ENCODE measurements at regions not wholly inside any gene's neighbourhood (a gene's known extent, or its start where the extent isn't known, plus 50 kb on each side); places are given as distances from the start of the nearest gene placed in this dataset.

- Histone ChIP-seq H3K9me3 (no peaks in the 10 kb centered on the region), H3K36me3 (no peaks in the 10 kb centered on the region), H3K9ac (ENCODE audit: low read depth in 2 of 2, low read length in 2 of 2) (no peak overlapping the region), H3K4me3 (no peak overlapping the region), H3K27me3 (no peaks in the 10 kb centered on the region), H3K4me1 (no peaks in the 10 kb centered on the region), H3K27ac (no peak overlapping the region)
- intact Hi-C loops (cut with DNase I) = no loop called here
- no peak for TF ChIP-seq CTCF (IDR thresholded peaks at IDR 0.05)
- DNase-seq = no peak
Observed at GRCh38 chrX:149073479-149073878, 431.6 kb downstream of the IDS start.

GRCh38 chrX:149069899-149070298 lies 435.2 kb downstream of the IDS start:
- Histone ChIP-seq H3K9me3 (no peaks in the 10 kb centered on the region), H3K27me3 (no peaks in the 10 kb centered on the region), H3K9ac (ENCODE audit: low read depth in 2 of 2, low read length in 2 of 2) (no peak overlapping the region), H3K4me3 (no peak overlapping the region), H3K4me1 (no peaks in the 10 kb centered on the region), H3K36me3 (no peaks in the 10 kb centered on the region), H3K27ac (no peak overlapping the region)
- intact Hi-C loops (cut with DNase I) = no loop called here
- DNase-seq = no peak
- TF ChIP-seq CTCF (IDR thresholded peaks at IDR 0.05) = no peak

GRCh38 chrX:149060921-149061320 lies 444.2 kb downstream of the IDS start:
- no peak overlapping the region for H3K9ac ChIP-seq (ENCODE audit: low read depth in 2 of 2, low read length in 2 of 2)
- TF ChIP-seq CTCF (IDR thresholded peaks at IDR 0.05) = no peak
- H3K27me3 ChIP-seq = no peaks in the 10 kb centered on the region
- intact Hi-C loops (cut with DNase I) = no loop called here
- H3K4me3 ChIP-seq = no peak overlapping the region
- no peaks in the 10 kb centered on the region for H3K9me3 ChIP-seq
- no peak overlapping the region for H3K27ac ChIP-seq
- H3K4me1 ChIP-seq = no peaks in the 10 kb centered on the region
- no peaks in the 10 kb centered on the region for H3K36me3 ChIP-seq
- no peak for DNase-seq
